DND-41 (cell line): ENCODE measurements at regions not wholly inside any gene's neighbourhood (a gene's known extent, or its start where the extent isn't known, plus 50 kb on each side); places are given as distances from the start of the nearest gene placed in this dataset.

Source experiments
- EZH2 ChIP-seq: IDR thresholded peaks from 3 replicates; pipeline ENCODE4 v1.6.1; 2012; ENCODE audit warnings: borderline replicate concordance, low read depth, mild to moderate bottlenecking, moderate library complexity, low read length, inconsistent platforms; ENCODE audit not compliant: severe bottlenecking
- TF ChIP-seq, protein P1 (sequence below): IDR thresholded peaks from 2 replicates; pipeline ENCODE4 v1.5.1; 2012; ENCODE audit warnings: borderline replicate concordance, low read length, moderate library complexity, mild to moderate bottlenecking; ENCODE audit not compliant: poor library complexity, severe bottlenecking; ENCODE audit errors: extremely low read depth

DNA sequence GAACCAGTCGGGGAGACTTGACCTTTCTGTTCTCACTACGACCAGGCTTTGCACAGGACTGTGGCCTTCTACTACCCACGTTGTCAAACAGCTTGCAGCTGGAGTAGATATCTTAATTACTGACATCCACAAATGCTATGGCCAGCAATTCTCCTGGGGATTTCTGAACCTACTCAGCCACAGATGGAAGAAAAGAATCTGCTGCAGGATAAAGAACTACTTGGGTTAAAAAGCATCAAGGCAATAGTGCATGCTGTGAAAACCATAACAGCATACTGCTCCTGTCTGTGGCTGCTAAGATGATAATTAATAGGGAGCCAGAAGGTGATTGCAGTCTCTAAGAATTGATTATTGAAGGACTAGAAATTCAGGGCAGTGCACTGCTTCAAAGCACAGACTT is 859.2 kb upstream of the SEMA6D start:
- TF ChIP-seq, protein P1, sequence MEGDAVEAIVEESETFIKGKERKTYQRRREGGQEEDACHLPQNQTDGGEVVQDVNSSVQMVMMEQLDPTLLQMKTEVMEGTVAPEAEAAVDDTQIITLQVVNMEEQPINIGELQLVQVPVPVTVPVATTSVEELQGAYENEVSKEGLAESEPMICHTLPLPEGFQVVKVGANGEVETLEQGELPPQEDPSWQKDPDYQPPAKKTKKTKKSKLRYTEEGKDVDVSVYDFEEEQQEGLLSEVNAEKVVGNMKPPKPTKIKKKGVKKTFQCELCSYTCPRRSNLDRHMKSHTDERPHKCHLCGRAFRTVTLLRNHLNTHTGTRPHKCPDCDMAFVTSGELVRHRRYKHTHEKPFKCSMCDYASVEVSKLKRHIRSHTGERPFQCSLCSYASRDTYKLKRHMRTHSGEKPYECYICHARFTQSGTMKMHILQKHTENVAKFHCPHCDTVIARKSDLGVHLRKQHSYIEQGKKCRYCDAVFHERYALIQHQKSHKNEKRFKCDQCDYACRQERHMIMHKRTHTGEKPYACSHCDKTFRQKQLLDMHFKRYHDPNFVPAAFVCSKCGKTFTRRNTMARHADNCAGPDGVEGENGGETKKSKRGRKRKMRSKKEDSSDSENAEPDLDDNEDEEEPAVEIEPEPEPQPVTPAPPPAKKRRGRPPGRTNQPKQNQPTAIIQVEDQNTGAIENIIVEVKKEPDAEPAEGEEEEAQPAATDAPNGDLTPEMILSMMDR, result no peak
- no peak for TF ChIP-seq EZH2
